Retinal pigment epithelial cell (primary cell): ENCODE measurements at regions not wholly inside any gene's neighbourhood (a gene's known extent, or its start where the extent isn't known, plus 50 kb on each side); places are given as distances from the start of the nearest gene placed in this dataset.

ENCODE experiments used
- DNase-seq: peaks from one replicate; pipeline ENCODE4 v3.0.0-alpha.2; 2010; ENCODE audit warnings: low read depth
- H3K4me3 ChIP-seq: 2 replicates; pipeline ENCODE4 v1.5.1; 2011; ENCODE audit warnings: mild to moderate bottlenecking, low read length, control low read depth, moderate library complexity
- CTCF ChIP-seq: conservative IDR thresholded peaks from 2 replicates; pipeline ENCODE4 v1.5.1; 2011; ENCODE audit warnings: low read depth, low read length, control low read depth, inconsistent platforms

GRCh38 chr4:117249333-117249732 lies 164.0 kb upstream of the TRAM1L1 start:
- no peak for DNase-seq
- no peak for TF ChIP-seq CTCF
- no peak overlapping the region for H3K4me3 ChIP-seq

GRCh38 chr4:117264072-117264471 lies 178.7 kb upstream of the TRAM1L1 start:
- H3K4me3 ChIP-seq: no peak overlapping the region
- TF ChIP-seq CTCF: no peak
- no peak for DNase-seq

- no peak for TF ChIP-seq CTCF
- no peak overlapping the region for H3K4me3 ChIP-seq
- no peak for DNase-seq
These were observed 181.9 kb upstream of the TRAM1L1 start for GRCh38 chr4:117267317-117267716.

DNA sequence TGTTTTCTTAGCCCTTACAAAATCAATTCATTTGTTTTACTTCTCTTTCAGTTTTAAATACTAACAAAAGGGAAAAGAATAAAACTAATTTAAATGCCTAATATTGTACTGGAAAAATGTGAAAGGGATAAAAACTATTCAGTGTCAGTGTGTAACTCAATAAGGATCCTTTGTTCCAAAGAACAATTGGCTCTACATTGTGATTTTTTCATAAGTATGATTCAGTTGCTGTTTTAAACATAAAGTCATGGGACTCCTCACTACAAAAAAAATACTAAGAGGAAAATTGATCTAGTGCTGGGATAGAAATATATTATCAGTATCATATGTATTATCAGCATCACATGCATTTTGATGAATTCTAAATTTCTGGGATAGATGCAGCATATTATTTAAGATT lies 199.4 kb upstream of the TRAM1L1 start:
- no peak for TF ChIP-seq CTCF
- no peak overlapping the region for H3K4me3 ChIP-seq
- DNase-seq: no peak

DNA sequence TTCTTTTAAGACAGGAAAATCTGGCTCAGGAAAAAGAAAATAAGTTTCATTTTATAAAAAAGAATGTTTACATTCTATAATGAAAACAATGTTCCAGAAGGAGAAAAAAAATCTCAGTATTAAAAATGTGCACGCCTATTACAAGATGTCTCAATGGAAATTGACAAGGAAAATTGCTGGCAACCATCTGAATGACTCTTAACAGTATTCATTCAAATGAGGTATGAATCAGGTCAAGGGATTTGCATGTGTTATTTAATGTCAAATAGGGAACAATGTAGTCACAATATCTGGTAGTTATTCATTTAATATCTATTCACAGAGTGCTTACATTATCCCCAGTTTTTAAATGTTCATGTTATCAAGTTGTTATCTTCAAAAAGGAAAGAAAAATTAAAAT lies 208.4 kb upstream of the TRAM1L1 start:
- no peak for TF ChIP-seq CTCF
- no peak overlapping the region for H3K4me3 ChIP-seq
- DNase-seq: no peak

- DNase-seq: no peak
- H3K4me3 ChIP-seq: no peak overlapping the region
- no peak for TF ChIP-seq CTCF
These were observed 216.8 kb upstream of the TRAM1L1 start for GRCh38 chr4:117302226-117302625.

- TF ChIP-seq CTCF: no peak
- no peak overlapping the region for H3K4me3 ChIP-seq
- no peak for DNase-seq
These were observed 225.8 kb upstream of the TRAM1L1 start for GRCh38 chr4:117311215-117311614.
